Vagina (tissue), 2 donors: ENCODE measurements at regions not wholly inside any gene's neighbourhood (a gene's known extent, or its start where the extent isn't known, plus 50 kb on each side); places are given as distances from the start of the nearest gene placed in this dataset. TPM values are rescaled to one million over a fixed set of nuclear protein-coding genes. Genes with fewer than 3 reads are reported as not detected.

ENCODE experiments used
- DNase-seq, 2 donors: peaks; one replicate each; pipeline ENCODE4 v3.0.0-alpha.2; 2017; ENCODE audit errors: extremely low spot score in 2 of 2
- H3K27ac ChIP-seq: fragments of 200-600 bp; sonication (generic); one replicate; pipeline ENCODE4 v1.5.1; 2019
- H3K27me3 ChIP-seq: fragments of 200-600 bp; sonication (generic); one replicate; pipeline ENCODE4 v1.5.1; 2019
- H3K36me3 ChIP-seq, 2 donors: fragments of 200-600 bp; sonication (generic); one replicate each; pipeline ENCODE4 v1.5.1; 2017 to 2019
- H3K4me1 ChIP-seq: fragments of 200-600 bp; sonication (generic); one replicate; pipeline ENCODE4 v1.5.1; 2019
- H3K4me3 ChIP-seq, 2 donors: fragments of 200-600 bp; sonication (generic); 1 replicate in 1 of 2; 2 replicates in 1 of 2; pipeline ENCODE4 v1.5.1; 2016 to 2019
- H3K9me3 ChIP-seq: fragments of 200-600 bp; sonication (generic); one replicate; pipeline ENCODE4 v1.5.1; 2019
- CTCF ChIP-seq, 3 experiments: fragments of 450-650 bp in 2 of 3; fragments of 200-600 bp in 1 of 3; sonication (generic) in 1 of 3; IDR thresholded peaks; one replicate each; pipeline ENCODE4 v1.5.1; 2017 to 2019; ENCODE audit warnings: antibody characterized with exemption in 3 of 3, mild to moderate bottlenecking in 2 of 3, moderate library complexity in 2 of 3
- POLR2A ChIP-seq, 2 donors: fragments of 450-650 bp; IDR thresholded peaks; one replicate each; pipeline ENCODE4 v1.6.1; 2017; ENCODE audit warnings: antibody characterized with exemption in 2 of 2, mild to moderate bottlenecking in 2 of 2, moderate library complexity in 2 of 2
- POLR2AphosphoS5 ChIP-seq, 2 donors: sonication (generic); formaldehyde crosslinking; IDR thresholded peaks; one replicate each; pipeline ENCODE4 v1.9.0; 2017; ENCODE audit warnings: antibody characterized with exemption in 2 of 2, mild to moderate bottlenecking in 2 of 2, low read depth in 1 of 2; ENCODE audit not compliant: insufficient read depth in 1 of 2
- intact Hi-C: fragments of 100-400 bp; cut with DNase I; formaldehyde crosslinking; loops from one replicate; pipeline ENCODE4 v1.15.1; 2023
- small RNA-seq: library from RNA; depleted of rRNA; stranded (forward); fragments of <200 nt; gene quantifications from one replicate; pipeline ENCODE3, GENCODE V24; 2016

- Histone ChIP-seq H3K4me3 (no peak overlapping the region), H3K9me3 (no peaks in the 10 kb centered on the region), H3K27ac (no peak overlapping the region), H3K4me1 (peaks cover 50% of the 10 kb centered on the region), H3K27me3 (no peaks in the 10 kb centered on the region), H3K36me3 (peaks cover 0 to 21% of the 10 kb centered on the region in 2 donors)
- DNase-seq, result peak in 1 of 2 donors; percentile 5
- TF ChIP-seq CTCF (IDR thresholded peaks at IDR 0.05), result no peak
- no peak for TF ChIP-seq POLR2AphosphoS5 (IDR thresholded peaks at IDR 0.05; ENCODE audit: insufficient read depth in 1 of 2, low read depth in 1 of 2)
- TF ChIP-seq POLR2A (IDR thresholded peaks at IDR 0.05), result no peak
- intact Hi-C loops, result no loop called here
Observed at GRCh38 chr10:29685506-29685905, 50.7 kb upstream of the SVIL start.

Small RNAs in the stretch of these regions (small RNA-seq; reads per million reads assigned to genes)
- gene CKS1BP2 (not detected), gene RNU6-908P (not detected)
